NOMO-1 treated with DMSO at 0.1 percent for 48 hours (cell line): ENCODE measurements at regions not wholly inside any gene's neighbourhood (a gene's known extent, or its start where the extent isn't known, plus 50 kb on each side); places are given as distances from the start of the nearest gene placed in this dataset.

Experiments
- DNase-seq: peaks from one replicate; lab custom pipeline; 2025; ENCODE audit not compliant: unreplicated experiment; lab: John Stamatoyannopoulos, UW

GRCh38 chr9:90311811-90312210, 330.8 kb downstream of the DIRAS2 start:
- no peak for DNase-seq

GRCh38 chr9:90322296-90322695, 320.3 kb downstream of the DIRAS2 start:
- DNase-seq: no peak

GRCh38 chr9:90325913-90326653, 316.5 kb downstream of the DIRAS2 start:
- no peak for DNase-seq

- DNase-seq: no peak
Observed at GRCh38 chr9:90330231-90330630, 312.4 kb downstream of the DIRAS2 start.

GRCh38 chr9:90331826-90332575, 310.6 kb downstream of the DIRAS2 start:
- no peak for DNase-seq

GRCh38 chr9:90333226-90333625, 309.4 kb downstream of the DIRAS2 start:
- DNase-seq: no peak

GRCh38 chr9:90340421-90340820, 302.2 kb downstream of the DIRAS2 start:
- no peak for DNase-seq

GRCh38 chr9:90342607-90343006, 300.0 kb downstream of the DIRAS2 start:
- DNase-seq: no peak

- DNase-seq: no peak
Observed at GRCh38 chr9:90343366-90343765, 299.3 kb downstream of the DIRAS2 start.

GRCh38 chr9:90343991-90344390, 298.6 kb downstream of the DIRAS2 start:
- no peak for DNase-seq

- DNase-seq: no peak
Observed at GRCh38 chr9:90365666-90366065, 277.0 kb downstream of the DIRAS2 start.

GRCh38 chr9:90368241-90368640, 274.4 kb downstream of the DIRAS2 start:
- no peak for DNase-seq

- DNase-seq: no peak
Observed at GRCh38 chr9:90368928-90369327, 273.7 kb downstream of the DIRAS2 start.

- no peak for DNase-seq
Observed at GRCh38 chr9:90379771-90380170, 262.9 kb downstream of the DIRAS2 start.

GRCh38 chr9:90385146-90385545, 257.5 kb downstream of the DIRAS2 start:
- no peak for DNase-seq

- no peak for DNase-seq
Observed at GRCh38 chr9:90393365-90394152, 249.1 kb downstream of the DIRAS2 start.

GRCh38 chr9:90394871-90395270, 247.8 kb downstream of the DIRAS2 start:
- DNase-seq: no peak

GRCh38 chr9:90400091-90400490, 242.5 kb downstream of the DIRAS2 start:
- DNase-seq: no peak

GRCh38 chr9:90408659-90409058, 234.0 kb downstream of the DIRAS2 start:
- DNase-seq: no peak

- DNase-seq: no peak
Observed at GRCh38 chr9:90419221-90419851, 223.3 kb downstream of the DIRAS2 start.

GRCh38 chr9:90420211-90420610, 222.4 kb downstream of the DIRAS2 start:
- no peak for DNase-seq
